AG09319 (cell line): ENCODE measurements at regions not wholly inside any gene's neighbourhood (a gene's known extent, or its start where the extent isn't known, plus 50 kb on each side); places are given as distances from the start of the nearest gene placed in this dataset.

Source experiments
- DNase-seq: peaks from one replicate; pipeline ENCODE4 v3.0.0-alpha.2; 2010; ENCODE audit warnings: low read depth; ENCODE audit errors: extremely low read depth
- TF ChIP-seq, protein P1 (sequence below): IDR thresholded peaks from 2 replicates; pipeline ENCODE4 v1.5.1; 2011; ENCODE audit warnings: low read depth, mild to moderate bottlenecking, inconsistent platforms, low read length, moderate library complexity

DNA sequence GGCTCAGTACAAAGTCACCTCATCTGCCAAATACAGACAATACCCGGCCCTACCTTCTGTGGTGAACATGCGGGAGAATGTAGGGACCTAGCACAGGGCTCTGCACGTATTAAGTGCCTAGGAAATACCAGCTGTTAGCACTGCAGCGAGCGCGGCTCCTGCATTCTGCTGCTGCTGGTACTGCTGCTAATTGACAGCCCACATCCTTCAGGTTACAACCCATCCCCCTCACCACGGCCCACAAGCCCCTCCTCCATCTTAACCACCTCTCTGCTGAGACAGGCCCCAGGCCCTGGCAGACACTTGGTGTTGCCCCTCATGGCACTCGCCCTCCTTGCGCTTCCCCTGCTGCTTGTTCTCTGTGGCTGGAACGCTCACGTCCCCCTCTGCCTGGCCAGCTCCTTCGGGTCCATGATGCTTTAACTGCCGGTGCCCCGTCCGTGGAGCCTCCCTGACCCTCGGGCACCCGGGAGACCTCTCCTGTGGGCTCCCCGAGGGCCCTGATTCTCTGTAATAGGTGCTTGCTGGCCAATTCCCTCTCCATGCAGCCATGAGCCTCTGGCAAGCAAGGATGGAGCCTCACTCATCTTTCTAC lies 53.3 kb upstream of the LOXL4 start:
- TF ChIP-seq, protein P1, sequence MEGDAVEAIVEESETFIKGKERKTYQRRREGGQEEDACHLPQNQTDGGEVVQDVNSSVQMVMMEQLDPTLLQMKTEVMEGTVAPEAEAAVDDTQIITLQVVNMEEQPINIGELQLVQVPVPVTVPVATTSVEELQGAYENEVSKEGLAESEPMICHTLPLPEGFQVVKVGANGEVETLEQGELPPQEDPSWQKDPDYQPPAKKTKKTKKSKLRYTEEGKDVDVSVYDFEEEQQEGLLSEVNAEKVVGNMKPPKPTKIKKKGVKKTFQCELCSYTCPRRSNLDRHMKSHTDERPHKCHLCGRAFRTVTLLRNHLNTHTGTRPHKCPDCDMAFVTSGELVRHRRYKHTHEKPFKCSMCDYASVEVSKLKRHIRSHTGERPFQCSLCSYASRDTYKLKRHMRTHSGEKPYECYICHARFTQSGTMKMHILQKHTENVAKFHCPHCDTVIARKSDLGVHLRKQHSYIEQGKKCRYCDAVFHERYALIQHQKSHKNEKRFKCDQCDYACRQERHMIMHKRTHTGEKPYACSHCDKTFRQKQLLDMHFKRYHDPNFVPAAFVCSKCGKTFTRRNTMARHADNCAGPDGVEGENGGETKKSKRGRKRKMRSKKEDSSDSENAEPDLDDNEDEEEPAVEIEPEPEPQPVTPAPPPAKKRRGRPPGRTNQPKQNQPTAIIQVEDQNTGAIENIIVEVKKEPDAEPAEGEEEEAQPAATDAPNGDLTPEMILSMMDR: no peak
- DNase-seq: no peak

DNA sequence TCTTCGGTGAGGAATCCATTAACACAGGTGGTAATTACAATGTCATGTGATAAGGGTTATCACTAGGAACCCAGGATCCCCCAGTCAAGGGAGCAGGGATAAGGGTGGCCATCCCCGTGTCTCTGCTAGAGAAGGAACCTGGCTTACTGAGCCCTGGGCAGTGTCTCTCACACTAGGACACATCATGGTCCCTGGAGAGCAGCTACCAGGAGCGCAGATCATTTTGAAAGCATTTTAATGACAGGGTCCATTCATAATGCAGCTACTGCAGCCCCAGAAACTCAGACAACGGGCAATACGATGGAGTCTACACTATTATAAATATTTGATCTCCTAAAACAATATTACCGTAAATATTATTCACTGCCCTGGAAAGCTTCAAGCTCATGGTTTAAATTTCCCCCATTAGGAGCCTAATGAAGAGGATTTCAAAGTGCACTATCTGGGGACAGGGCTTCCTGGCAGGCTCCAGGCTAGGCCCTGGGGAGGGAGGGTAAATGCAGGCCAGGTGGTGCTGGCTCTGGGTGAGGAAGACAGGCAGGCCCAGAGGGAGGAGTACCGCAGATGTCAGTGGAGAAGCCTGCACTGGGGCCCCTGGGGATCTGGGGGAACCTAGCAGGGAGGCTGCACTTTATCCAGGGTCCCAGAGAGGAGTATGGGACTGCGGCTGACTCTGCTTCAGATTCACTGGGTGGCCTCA lies 52.6 kb upstream of the LOXL4 start:
- TF ChIP-seq, protein P1: no peak
- no peak for DNase-seq

DNA sequence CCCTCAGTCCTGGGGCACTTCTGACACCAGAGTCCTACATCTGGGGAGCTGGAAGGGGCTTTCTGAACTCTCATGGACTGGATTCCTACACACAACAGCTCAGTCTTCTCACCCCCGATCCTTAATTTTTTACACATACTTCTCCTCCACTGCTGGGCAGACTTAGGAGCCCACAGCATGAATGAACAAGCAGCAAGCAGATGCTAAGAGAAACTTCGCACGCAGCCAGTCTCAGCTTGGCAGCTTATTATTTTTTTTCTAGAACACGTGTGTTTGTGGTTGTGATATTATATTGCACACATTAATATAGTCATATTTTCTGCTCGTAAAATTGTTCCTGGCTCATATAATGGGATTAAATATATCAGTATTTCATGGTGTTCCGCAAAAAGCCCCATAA lies 50.9 kb upstream of the LOXL4 start:
- TF ChIP-seq, protein P1: no peak
- DNase-seq: no peak
